ENCODE measurements at regions not wholly inside any gene's neighbourhood (a gene's known extent, or its start where the extent isn't known, plus 50 kb on each side); places are given as distances from the start of the nearest gene placed in this dataset.

DNA sequence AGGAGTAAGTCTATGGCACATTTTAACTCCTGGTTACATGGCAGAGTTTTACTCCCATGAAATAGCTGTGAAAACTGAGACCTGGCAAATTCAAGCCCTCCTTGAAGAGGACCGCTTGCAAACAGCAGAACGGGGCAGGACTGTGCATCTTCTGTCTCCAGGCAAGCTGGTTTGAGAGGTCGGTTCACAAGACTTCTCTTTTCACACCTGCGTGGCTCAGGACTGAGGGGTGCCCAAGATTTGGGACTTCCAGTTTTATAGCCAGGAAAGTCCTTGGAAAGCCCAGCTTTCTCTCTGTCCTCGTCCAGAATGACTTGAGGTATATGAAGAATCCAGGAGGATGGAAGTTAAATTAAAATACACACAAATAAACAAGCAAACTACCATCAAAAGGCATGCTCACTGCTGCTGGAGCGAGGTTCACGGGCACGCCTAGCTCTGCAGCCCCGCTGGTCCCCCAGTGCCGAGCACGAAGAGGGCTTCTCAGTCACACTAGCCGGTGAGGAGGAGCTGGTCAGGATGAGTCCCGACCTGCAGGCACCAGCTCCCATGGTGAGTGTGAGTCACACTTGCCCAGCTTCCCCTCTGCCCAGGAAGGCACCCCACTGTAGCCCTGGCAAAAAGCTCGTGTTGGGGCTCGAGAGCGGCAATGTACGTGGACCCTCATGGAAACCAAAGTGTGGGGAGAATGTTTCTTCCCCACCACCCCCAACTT is 1382.4 kb downstream of the BRD1 start:
- intact Hi-C loops (cut with micrococcal nuclease), result no loop called here
- RAD21 ChIA-PET (ENCODE audit: low non-redundant PET in 1 of 2, low total read pairs in 2 of 2, uncharacterized antibody in 2 of 2, unreplicated experiment in 2 of 2), result no interaction called here
- CTCF ChIA-PET, result no interaction called here
- peaks cover 0 to 11% of the 10 kb centered on the region in 2 experiments; a peak in 1 of 4 replicates for H3K4me1 ChIP-seq (ENCODE audit: control insufficient read depth in 1 of 2, insufficient read depth in 2 of 2, low read length in 2 of 2)
- H3K9me3 ChIP-seq (ENCODE audit: control insufficient read depth in 1 of 2, insufficient read depth in 1 of 2, low read depth in 1 of 2, low read length in 2 of 2), result peaks cover 0 to 11% of the 10 kb centered on the region in 2 experiments; a peak in 1 of 4 replicates
- H2AFZ ChIP-seq (ENCODE audit: low read depth, low read length, poor library complexity, severe bottlenecking), result no peak overlapping the region
- DNase-seq (ENCODE audit: low read depth, low spot score), result no peak
- H3K4me2 ChIP-seq (ENCODE audit: low read length), result no peak overlapping the region
- POLR2A ChIA-PET, result no interaction called here
- no TSS peak for BruUV-seq (replicated peaks)
- H4K20me1 ChIP-seq (ENCODE audit: insufficient read depth), result no peaks in the 10 kb centered on the region
- H3K36me3 ChIP-seq (ENCODE audit: control insufficient read depth in 1 of 2, insufficient read depth in 2 of 2, low read length in 2 of 2), result no peaks in the 10 kb centered on the region
- H3K9me2 ChIP-seq (ENCODE audit: insufficient read depth), result no peaks in the 10 kb centered on the region
- TF ChIP-seq ELF1 (IDR thresholded peaks at IDR 0.05; ENCODE audit: borderline replicate concordance, low read depth) (no peak), ZFX (IDR thresholded peaks at IDR 0.05) (no peak), ZNF274 (IDR thresholded peaks at IDR 0.05; ENCODE audit: low read depth, low read length) (no peak), POLR2A (IDR thresholded peaks at IDR 0.05; ENCODE audit: borderline replicate concordance, extremely low read depth, insufficient read depth, insufficient read length) (no peak), TCF7L2 (IDR thresholded peaks at IDR 0.05; ENCODE audit: borderline replicate concordance, extremely low read depth, insufficient read depth, insufficient read length) (no peak), CBX3 (IDR thresholded peaks at IDR 0.05; ENCODE audit: low read depth) (no peak), REST (IDR thresholded peaks at IDR 0.05; ENCODE audit: low read depth) (no peak), EZH2 (IDR thresholded peaks at IDR 0.05) (no peak), YY1 (IDR thresholded peaks at IDR 0.05; ENCODE audit: extremely low read depth, insufficient replicate concordance, low read depth, low read length) (no peak), JUND (IDR thresholded peaks at IDR 0.05) (no peak), CEBPB (IDR thresholded peaks at IDR 0.05; ENCODE audit: low read depth) (no peak), FOSL1 (IDR thresholded peaks at IDR 0.05; ENCODE audit: low read depth) (no peak), EZH2phosphoT487 (IDR thresholded peaks at IDR 0.05; ENCODE audit: borderline replicate concordance) (no peak), SRF (IDR thresholded peaks at IDR 0.05; ENCODE audit: low read depth) (no peak)
- TF ChIP-seq, protein P1, sequence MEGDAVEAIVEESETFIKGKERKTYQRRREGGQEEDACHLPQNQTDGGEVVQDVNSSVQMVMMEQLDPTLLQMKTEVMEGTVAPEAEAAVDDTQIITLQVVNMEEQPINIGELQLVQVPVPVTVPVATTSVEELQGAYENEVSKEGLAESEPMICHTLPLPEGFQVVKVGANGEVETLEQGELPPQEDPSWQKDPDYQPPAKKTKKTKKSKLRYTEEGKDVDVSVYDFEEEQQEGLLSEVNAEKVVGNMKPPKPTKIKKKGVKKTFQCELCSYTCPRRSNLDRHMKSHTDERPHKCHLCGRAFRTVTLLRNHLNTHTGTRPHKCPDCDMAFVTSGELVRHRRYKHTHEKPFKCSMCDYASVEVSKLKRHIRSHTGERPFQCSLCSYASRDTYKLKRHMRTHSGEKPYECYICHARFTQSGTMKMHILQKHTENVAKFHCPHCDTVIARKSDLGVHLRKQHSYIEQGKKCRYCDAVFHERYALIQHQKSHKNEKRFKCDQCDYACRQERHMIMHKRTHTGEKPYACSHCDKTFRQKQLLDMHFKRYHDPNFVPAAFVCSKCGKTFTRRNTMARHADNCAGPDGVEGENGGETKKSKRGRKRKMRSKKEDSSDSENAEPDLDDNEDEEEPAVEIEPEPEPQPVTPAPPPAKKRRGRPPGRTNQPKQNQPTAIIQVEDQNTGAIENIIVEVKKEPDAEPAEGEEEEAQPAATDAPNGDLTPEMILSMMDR (IDR thresholded peaks at IDR 0.05 in 2 of 3, conservative IDR thresholded peaks at IDR 0.05 in 1 of 3; ENCODE audit: borderline replicate concordance in 1 of 3, insufficient read depth in 1 of 3, low read depth in 2 of 3, low read length in 2 of 3), result no peak
- no peak for ATAC-seq
- H3K4me3 ChIP-seq (replicated peaks in 1 of 2; ENCODE audit: low read depth in 1 of 2, low read length in 2 of 2), result no peak overlapping the region
- no peak overlapping the region for H3K9ac ChIP-seq (ENCODE audit: low read length)
- no peak overlapping the region for H3K27ac ChIP-seq (ENCODE audit: low read depth, low read length)
- no peaks in the 10 kb centered on the region for H3K79me2 ChIP-seq (ENCODE audit: insufficient read depth, low read length)
- no peaks in the 10 kb centered on the region for H3K27me3 ChIP-seq (ENCODE audit: insufficient read depth, low read length)
